Motor neuron (in vitro differentiated cells): ENCODE measurements at regions not wholly inside any gene's neighbourhood (a gene's known extent, or its start where the extent isn't known, plus 50 kb on each side); places are given as distances from the start of the nearest gene placed in this dataset.

ENCODE experiments used
- ATAC-seq, 8 experiments: fragments of 200-7000 bp; cut with Tn5 transposase; replicated peaks in 6 of 8; 2 replicates each; pipeline ENCODE4 v1.8.0; 2021; ENCODE audit warnings: mild to moderate bottlenecking in 8 of 8, moderate library complexity in 8 of 8
- H3K27ac ChIP-seq, 2 donors: fragments of 250-450 bp; sonication (Bioruptor Pico); 2 replicates each; pipeline ENCODE4 v1.9.0; 2021; ENCODE audit warnings: antibody characterized with exemption in 2 of 2, mild to moderate bottlenecking in 2 of 2, moderate library complexity in 1 of 2
- H3K4me1 ChIP-seq, 2 donors: fragments of 250-450 bp; sonication (Bioruptor Pico); replicated peaks in 1 of 2; 2 replicates each; pipeline ENCODE4 v1.6.1; 2021; ENCODE audit warnings: antibody characterized with exemption in 2 of 2, mild to moderate bottlenecking in 2 of 2, moderate library complexity in 1 of 2
- H3K4me3 ChIP-seq, 5 donors: fragments of 250-450 bp; sonication (Bioruptor Pico); 2 replicates each; pipeline ENCODE4 v1.9.0; 2021; ENCODE audit warnings: antibody characterized with exemption in 5 of 5, mild to moderate bottlenecking in 5 of 5, moderate library complexity in 4 of 5
- WGBS, 10 experiments: fragments of 450-650 bp; shearing (Covaris generic); methylation state at CpG; one replicate each; pipeline ENCODE4 v1.0.0; 2022; 5-methylcytosine and 5-hydroxymethylcytosine counted together
- in situ Hi-C, 9 experiments: fragments of 400-800 bp; cut with MboI; loops; one replicate each; pipeline ENCODE4 v1.15.0; 2021; ENCODE audit warnings: low sequenced_read_pairs in 9 of 9, low pct_unique_long_range_greater_than_20kb in 2 of 9; ENCODE audit not compliant: unreplicated experiment in 9 of 9

- in situ Hi-C loops: no loop called here
- no peak for ATAC-seq
- Histone ChIP-seq H3K4me3 (no peak overlapping the region), H3K4me1 (no peaks in the 10 kb centered on the region), H3K27ac (no peak overlapping the region)
Observed at GRCh38 chr13:68057836-68058235, 827.7 kb upstream of the PCDH9 start.

GRCh38 chr13:68056816-68057710, 826.9 kb upstream of the PCDH9 start:
- no peak overlapping the region for H3K27ac ChIP-seq
- WGBS, 10 experiments: 66 to 100% (median 90%) methylated on average over 2 to 5 of the region's 5 CpGs; no CpG with 5 or more reads in 7 of the 10 experiments
- no peak overlapping the region for H3K4me3 ChIP-seq
- H3K4me1 ChIP-seq: no peaks in the 10 kb centered on the region
- in situ Hi-C loops: no loop called here
- no peak for ATAC-seq

GRCh38 chr13:68051910-68052309, 821.8 kb upstream of the PCDH9 start:
- H3K27ac ChIP-seq: no peak overlapping the region
- no peaks in the 10 kb centered on the region for H3K4me1 ChIP-seq
- in situ Hi-C loops: no loop called here
- WGBS, 10 experiments: 3 to 90% (median 70%) methylated on average over 1 to 5 of the region's 5 CpGs
- ATAC-seq: no peak
- no peak overlapping the region for H3K4me3 ChIP-seq

GRCh38 chr13:68050761-68051160, 820.6 kb upstream of the PCDH9 start:
- 0 to 100% (median 72%) methylated on average over 1 of the region's 1 CpG for WGBS, 10 experiments
- Histone ChIP-seq H3K4me3 (no peak overlapping the region), H3K27ac (no peak overlapping the region), H3K4me1 (no peaks in the 10 kb centered on the region)
- no peak for ATAC-seq
- in situ Hi-C loops: no loop called here

GRCh38 chr13:68048802-68049359, 818.7 kb upstream of the PCDH9 start:
- H3K4me1 ChIP-seq: no peaks in the 10 kb centered on the region
- H3K27ac ChIP-seq: no peak overlapping the region
- in situ Hi-C loops: no loop called here
- WGBS, 10 experiments: 8 to 100% (median 84%) methylated on average over 3 of the region's 3 CpGs
- no peak overlapping the region for H3K4me3 ChIP-seq
- no peak for ATAC-seq

- no peak for ATAC-seq
- WGBS, 10 experiments: 0 to 95% (median 79%) methylated on average over 2 to 3 of the region's 3 CpGs
- Histone ChIP-seq H3K4me3 (no peak overlapping the region), H3K27ac (no peak overlapping the region), H3K4me1 (no peaks in the 10 kb centered on the region)
- in situ Hi-C loops: no loop called here
Observed at GRCh38 chr13:68047889-68048288, 817.8 kb upstream of the PCDH9 start.

GRCh38 chr13:68046903-68047302, 816.8 kb upstream of the PCDH9 start:
- no peaks in the 10 kb centered on the region for H3K4me1 ChIP-seq
- in situ Hi-C loops: no loop called here
- no peak overlapping the region for H3K4me3 ChIP-seq
- H3K27ac ChIP-seq: no peak overlapping the region
- 0 to 100% (median 91%) methylated on average over 1 to 2 of the region's 2 CpGs for WGBS, 10 experiments
- ATAC-seq: no peak

- no peak overlapping the region for H3K27ac ChIP-seq
Observed at GRCh38 chr13:68030152-68030809, 800.1 kb upstream of the PCDH9 start.

GRCh38 chr13:68028701-68029100, 798.6 kb upstream of the PCDH9 start:
- in situ Hi-C loops: no loop called here
- no peak overlapping the region for H3K4me3 ChIP-seq
- no peak overlapping the region for H3K27ac ChIP-seq
- no peak for ATAC-seq
- no peaks in the 10 kb centered on the region for H3K4me1 ChIP-seq

More at GRCh38 chr13:68030152-68030809, 800.1 kb upstream of the PCDH9 start:
- 9 to 100% (median 100%) methylated on average over 1 of the region's 1 CpG; no CpG with 5 or more reads in 1 of the 10 experiments for WGBS, 10 experiments
- H3K4me1 ChIP-seq: no peaks in the 10 kb centered on the region
- H3K4me3 ChIP-seq: no peak overlapping the region
- no peak for ATAC-seq
- in situ Hi-C loops: no loop called here

- in situ Hi-C loops: no loop called here
- ATAC-seq: no peak
- 7 to 98% (median 75%) methylated on average over 2 to 4 of the region's 4 CpGs; no CpG with 5 or more reads in 1 of the 10 experiments for WGBS, 10 experiments
- Histone ChIP-seq H3K4me3 (no peak overlapping the region), H3K27ac (no peak overlapping the region), H3K4me1 (no peaks in the 10 kb centered on the region)
Observed at GRCh38 chr13:68027306-68027705, 797.2 kb upstream of the PCDH9 start.

GRCh38 chr13:68026077-68026476, 795.9 kb upstream of the PCDH9 start:
- in situ Hi-C loops: no loop called here
- H3K27ac ChIP-seq: no peak overlapping the region
- no peak for ATAC-seq
- 0 to 100% (median 71%) methylated on average over 1 to 3 of the region's 3 CpGs for WGBS, 10 experiments
- no peaks in the 10 kb centered on the region for H3K4me1 ChIP-seq
- H3K4me3 ChIP-seq: no peak overlapping the region

GRCh38 chr13:68025604-68026003, 795.5 kb upstream of the PCDH9 start:
- Histone ChIP-seq H3K4me3 (no peak overlapping the region), H3K4me1 (no peaks in the 10 kb centered on the region), H3K27ac (no peak overlapping the region)
- no peak for ATAC-seq
- in situ Hi-C loops: no loop called here
- 17 to 94% (median 73%) methylated on average over 1 to 2 of the region's 2 CpGs; no CpG with 5 or more reads in 1 of the 10 experiments for WGBS, 10 experiments

- WGBS, 10 experiments: 19 to 100% (median 88%) methylated on average over 1 to 14 of the region's 15 CpGs
- no peak for ATAC-seq
- Histone ChIP-seq H3K4me3 (no peak overlapping the region), H3K4me1 (no peaks in the 10 kb centered on the region), H3K27ac (no peak overlapping the region)
- in situ Hi-C loops: no loop called here
Observed at GRCh38 chr13:68023838-68024581, 793.9 kb upstream of the PCDH9 start.
